IMR-90 (cell line): ENCODE measurements at regions not wholly inside any gene's neighbourhood (a gene's known extent, or its start where the extent isn't known, plus 50 kb on each side); places are given as distances from the start of the nearest gene placed in this dataset.

Source experiments
- ATAC-seq: fragments of 200-7000 bp; cut with Tn5 transposase; 2 replicates; pipeline ENCODE4 v1.9.1; 2020; ENCODE audit warnings: low read depth, mild to moderate bottlenecking, moderate library complexity
- BruUV-seq: library from RNA; stranded (reverse); fragments of 400-500 nt; replicated peaks from 2 replicates; lab custom pipeline; 2021; lab: Mats Ljungman, UMichigan
- CTCF ChIA-PET: fragments of 300-600 bp; formaldehyde crosslinking; extraction: SDS; loops from one replicate; lab custom pipeline; 2021; ENCODE audit warnings: antibody characterized with exemption; lab: Yijun Ruan, JAX
- POLR2A ChIA-PET: fragments of 300-600 bp; sonication (Branson Sonifier 250); formaldehyde crosslinking; loops from one replicate; lab custom pipeline; 2022; ENCODE audit warnings: antibody characterized with exemption; ENCODE audit not compliant: unreplicated experiment; lab: Charles Lee
- DNase-seq: peaks from one replicate; pipeline ENCODE4 v3.0.0; 2013
- H2AFZ ChIP-seq: replicated peaks from 2 replicates; pipeline ENCODE3; 2013; ENCODE audit warnings: low read length, mild to moderate bottlenecking; ENCODE audit not compliant: poor library complexity
- H2AK5ac ChIP-seq: 2 replicates; pipeline ENCODE4 v1.6.1; 2013; ENCODE audit warnings: low read depth, low read length, inconsistent platforms
- H2AK9ac ChIP-seq: replicated peaks from 2 replicates; pipeline ENCODE3; 2013; ENCODE audit warnings: mild to moderate bottlenecking, low read depth, low read length, moderate library complexity; ENCODE audit not compliant: poor library complexity
- H2BK120ac ChIP-seq: 2 replicates; pipeline ENCODE4 v1.6.1; 2013; ENCODE audit warnings: low read depth, low read length, inconsistent platforms
- H2BK15ac ChIP-seq: 3 replicates; pipeline ENCODE4 v1.6.1; 2013; ENCODE audit warnings: low read depth, low read length, inconsistent platforms
- H2BK20ac ChIP-seq: 2 replicates; pipeline ENCODE4 v1.6.1; 2013; ENCODE audit warnings: low read depth, mild to moderate bottlenecking, inconsistent platforms, low read length, moderate library complexity
- H2BK5ac ChIP-seq: 2 replicates; pipeline ENCODE4 v1.6.1; 2013; ENCODE audit warnings: mild to moderate bottlenecking, low read depth, low read length, inconsistent platforms; ENCODE audit not compliant: poor library complexity, severe bottlenecking
- H3K14ac ChIP-seq: replicated peaks from 2 replicates; pipeline ENCODE4 v1.6.1; 2013; ENCODE audit warnings: low read depth, low read length, inconsistent platforms
- H3K18ac ChIP-seq: 2 replicates; pipeline ENCODE4 v1.6.1; 2013; ENCODE audit warnings: low read depth, low read length, control low read depth
- H3K23ac ChIP-seq: 2 replicates; pipeline ENCODE4 v1.6.1; 2013; ENCODE audit warnings: low read depth, low read length, inconsistent platforms
- H3K27ac ChIP-seq: 2 replicates; pipeline ENCODE4 v1.5.1; 2013; ENCODE audit warnings: mild to moderate bottlenecking, control low read depth, low read length; ENCODE audit not compliant: insufficient read depth
- H3K27me3 ChIP-seq: 2 replicates; pipeline ENCODE4 v1.6.1; 2013; ENCODE audit warnings: low read length; ENCODE audit not compliant: control insufficient read depth, insufficient read depth
- H3K36me3 ChIP-seq: 2 replicates; pipeline ENCODE4 v1.6.1; 2013; ENCODE audit warnings: low read length, mixed read lengths; ENCODE audit not compliant: control insufficient read depth, insufficient read depth
- H3K4ac ChIP-seq: 2 replicates; pipeline ENCODE4 v1.6.1; 2013; ENCODE audit warnings: low read depth, low read length, inconsistent platforms
- H3K4me1 ChIP-seq: 2 replicates; pipeline ENCODE4 v1.6.1; 2013; ENCODE audit warnings: low read length, mixed read lengths; ENCODE audit not compliant: control insufficient read depth, insufficient read depth
- H3K4me2 ChIP-seq: 2 replicates; pipeline ENCODE4 v1.6.1; 2013; ENCODE audit warnings: low read depth, mild to moderate bottlenecking, control low read depth, low read length, moderate library complexity
- H3K4me3 ChIP-seq: 2 replicates; pipeline ENCODE4 v1.5.1; 2013; ENCODE audit warnings: low read depth, mild to moderate bottlenecking, control low read depth, low read length, moderate library complexity; ENCODE audit not compliant: insufficient read depth
- H3K56ac ChIP-seq: 2 replicates; pipeline ENCODE4 v1.6.1; 2013; ENCODE audit warnings: low read length, inconsistent platforms; ENCODE audit not compliant: insufficient read depth; ENCODE audit errors: extremely low read depth
- H3K79me1 ChIP-seq, 2 experiments: 2 replicates each; pipeline ENCODE4 v1.6.1; 2013; ENCODE audit warnings: low read length in 2 of 2, inconsistent platforms in 1 of 2, low read depth in 1 of 2
- H3K9ac ChIP-seq: 2 replicates; pipeline ENCODE4 v1.6.1; 2013; ENCODE audit warnings: low read depth, low read length, control low read depth
- H3K9me1 ChIP-seq: 2 replicates; pipeline ENCODE4 v1.6.1; 2013; ENCODE audit warnings: low read length, inconsistent platforms; ENCODE audit not compliant: insufficient read depth
- H3K9me3 ChIP-seq: 2 replicates; pipeline ENCODE4 v1.6.1; 2013; ENCODE audit warnings: low read length; ENCODE audit not compliant: control insufficient read depth, insufficient read depth
- H4K20me1 ChIP-seq: 2 replicates; pipeline ENCODE4 v1.6.1; 2013; ENCODE audit warnings: low read length, inconsistent platforms; ENCODE audit not compliant: insufficient read depth
- H4K5ac ChIP-seq: 2 replicates; pipeline ENCODE4 v1.6.1; 2013; ENCODE audit warnings: mild to moderate bottlenecking, low read depth, low read length, control low read depth
- H4K8ac ChIP-seq, 2 experiments: 2 replicates each; pipeline ENCODE4 v1.6.1; 2013; ENCODE audit warnings: low read depth in 2 of 2, low read length in 2 of 2, control low read depth in 1 of 2, inconsistent platforms in 1 of 2
- H4K91ac ChIP-seq: 2 replicates; pipeline ENCODE4 v1.6.1; 2013; ENCODE audit warnings: low read depth, low read length, inconsistent platforms; ENCODE audit not compliant: insufficient read depth
- BHLHE40 ChIP-seq: fragments of 150-350 bp; IDR thresholded peaks from 2 replicates; pipeline ENCODE4 v1.6.1; 2016; ENCODE audit warnings: mild to moderate bottlenecking, low read depth, low read length
- FOS ChIP-seq: fragments of 150-350 bp; IDR thresholded peaks from 2 replicates; pipeline ENCODE4 v1.6.1; 2016; ENCODE audit warnings: low read depth, low read length
- NFE2L2 ChIP-seq: fragments of 150-350 bp; IDR thresholded peaks from 2 replicates; pipeline ENCODE4 v1.6.1; 2016; ENCODE audit warnings: low read depth, mild to moderate bottlenecking, low read length
- POLR2A ChIP-seq: IDR thresholded peaks from 2 replicates; pipeline ENCODE4 v1.6.1; 2012; ENCODE audit warnings: mild to moderate bottlenecking, low read depth, low read length
- RAD21 ChIP-seq: IDR thresholded peaks from 2 replicates; pipeline ENCODE4 v1.6.1; 2012; ENCODE audit warnings: low read length, improper control_type of control experiment
- RCOR1 ChIP-seq: IDR thresholded peaks from 2 replicates; pipeline ENCODE4 v1.6.1; 2012; ENCODE audit warnings: mild to moderate bottlenecking, low read length, improper control_type of control experiment; ENCODE audit not compliant: insufficient replicate concordance
- SMC3 ChIP-seq: fragments of 150-350 bp; IDR thresholded peaks from 2 replicates; pipeline ENCODE4 v1.6.1; 2016; ENCODE audit warnings: low read depth, mild to moderate bottlenecking, antibody characterized with exemption, low read length, moderate library complexity
- WGBS, 2 experiments: methylation state at CpG; one replicate each; pipeline versions ENCODE4 v1.1.5 to v1.1.7; 2013; ENCODE audit warnings: missing lambda C conversion rate in 2 of 2; ENCODE audit not compliant: insufficient read length in 1 of 2; ENCODE audit errors: extremely low coverage in 2 of 2; 5-methylcytosine and 5-hydroxymethylcytosine counted together
- dilution Hi-C: fragments of 300-500 bp; cut with HindIII; formaldehyde crosslinking; loops from one replicate; pipeline ENCODE4 v1.14.3; 2018; ENCODE audit warnings: low sequenced_read_pairs; ENCODE audit not compliant: unreplicated experiment
- in situ Hi-C: fragments of 300-500 bp; cut with MboI; formaldehyde crosslinking; loops from 3 replicates; pipeline ENCODE4 v1.14.3; 2019; ENCODE audit warnings: low sequenced_read_pairs, inconsistent platforms, mixed read lengths
- intact Hi-C: fragments of 100-400 bp; cut with micrococcal nuclease; formaldehyde crosslinking; loops from 2 replicates; pipeline ENCODE4 v1.10.0; 2022
- TF ChIP-seq, protein P1 (sequence below): fragments of 150-350 bp; IDR thresholded peaks from 2 replicates; pipeline ENCODE4 v1.6.1; 2016; ENCODE audit warnings: low read depth, mild to moderate bottlenecking, low read length, moderate library complexity, borderline replicate concordance
- TF ChIP-seq, protein P2 (sequence below): conservative IDR thresholded peaks from 2 replicates; pipeline ENCODE4 v1.5.1; 2012; ENCODE audit warnings: mild to moderate bottlenecking, low read depth, low read length, improper control_type of control experiment

DNA sequence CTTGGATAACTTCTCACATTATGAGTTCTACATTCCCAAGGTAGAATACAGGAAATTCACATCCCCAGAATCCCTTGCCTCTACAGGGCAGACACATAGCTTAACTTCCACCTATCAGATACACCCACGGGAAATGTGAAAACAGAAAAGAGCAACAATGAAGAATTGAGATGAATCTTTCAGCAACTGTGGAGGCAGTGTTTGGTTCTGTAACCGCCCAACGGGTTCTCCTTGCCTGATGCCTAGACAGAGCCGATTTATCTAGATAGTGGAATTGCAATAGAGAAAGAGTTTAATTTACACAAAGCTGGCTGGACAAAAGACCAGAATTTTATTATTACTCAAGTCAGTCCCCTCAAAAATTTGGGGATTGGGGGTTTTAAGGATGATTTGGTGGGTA, 138.8 kb downstream of the MTPAP start:
- Histone ChIP-seq H3K4ac (no peak overlapping the region), H2BK120ac (no peak overlapping the region), H3K18ac (no peak overlapping the region), H3K9ac (no peak overlapping the region), H3K23ac (no peak overlapping the region), H3K27me3 (no peaks in the 10 kb centered on the region), H3K9me1 (peaks cover 7% of the 10 kb centered on the region; the same call in 1 of the 2 replicates), H2AK9ac (no peak overlapping the region), H3K56ac (no peak overlapping the region), H4K20me1 (no peaks in the 10 kb centered on the region), H3K14ac (no peak overlapping the region), H2AK5ac (no peak overlapping the region), H3K4me1 (peaks cover 8% of the 10 kb centered on the region), H2BK20ac (no peak overlapping the region), H3K4me3 (no peak overlapping the region), H4K8ac (no peak overlapping the region), H3K27ac (no peak overlapping the region), H2AFZ (no peak overlapping the region), H3K4me2 (no peak overlapping the region), H4K91ac (no peak overlapping the region), H4K5ac (no peak overlapping the region), H2BK15ac (no peak overlapping the region), H3K36me3 (no peaks in the 10 kb centered on the region), H3K9me3 (peaks cover 3% of the 10 kb centered on the region), H3K79me1 (no peaks in the 10 kb centered on the region), H2BK5ac (no peak overlapping the region)
- BruUV-seq, result no TSS peak
- in situ Hi-C loops (no loop called here), intact Hi-C loops (no loop called here), dilution Hi-C loops (no loop called here)
- DNase-seq (no peak), ATAC-seq (no peak)
- ChIA-PET POLR2A (no interaction called here), CTCF (interaction anchor here (0.8 kb wide), 1 partner anchor 11 kb away, joined by 3 read pairs; no protein-coding TSS in a partner anchor)
- WGBS, 2 experiments, result no CpG with 5 or more reads among the region's 4 CpGs
- TF ChIP-seq RAD21 (no peak), FOS (no peak), NFE2L2 (no peak), SMC3 (no peak), BHLHE40 (no peak), RCOR1 (no peak), POLR2A (no peak)
- TF ChIP-seq, protein P1, sequence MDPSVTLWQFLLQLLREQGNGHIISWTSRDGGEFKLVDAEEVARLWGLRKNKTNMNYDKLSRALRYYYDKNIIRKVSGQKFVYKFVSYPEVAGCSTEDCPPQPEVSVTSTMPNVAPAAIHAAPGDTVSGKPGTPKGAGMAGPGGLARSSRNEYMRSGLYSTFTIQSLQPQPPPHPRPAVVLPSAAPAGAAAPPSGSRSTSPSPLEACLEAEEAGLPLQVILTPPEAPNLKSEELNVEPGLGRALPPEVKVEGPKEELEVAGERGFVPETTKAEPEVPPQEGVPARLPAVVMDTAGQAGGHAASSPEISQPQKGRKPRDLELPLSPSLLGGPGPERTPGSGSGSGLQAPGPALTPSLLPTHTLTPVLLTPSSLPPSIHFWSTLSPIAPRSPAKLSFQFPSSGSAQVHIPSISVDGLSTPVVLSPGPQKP, result no peak
- TF ChIP-seq, protein P2, sequence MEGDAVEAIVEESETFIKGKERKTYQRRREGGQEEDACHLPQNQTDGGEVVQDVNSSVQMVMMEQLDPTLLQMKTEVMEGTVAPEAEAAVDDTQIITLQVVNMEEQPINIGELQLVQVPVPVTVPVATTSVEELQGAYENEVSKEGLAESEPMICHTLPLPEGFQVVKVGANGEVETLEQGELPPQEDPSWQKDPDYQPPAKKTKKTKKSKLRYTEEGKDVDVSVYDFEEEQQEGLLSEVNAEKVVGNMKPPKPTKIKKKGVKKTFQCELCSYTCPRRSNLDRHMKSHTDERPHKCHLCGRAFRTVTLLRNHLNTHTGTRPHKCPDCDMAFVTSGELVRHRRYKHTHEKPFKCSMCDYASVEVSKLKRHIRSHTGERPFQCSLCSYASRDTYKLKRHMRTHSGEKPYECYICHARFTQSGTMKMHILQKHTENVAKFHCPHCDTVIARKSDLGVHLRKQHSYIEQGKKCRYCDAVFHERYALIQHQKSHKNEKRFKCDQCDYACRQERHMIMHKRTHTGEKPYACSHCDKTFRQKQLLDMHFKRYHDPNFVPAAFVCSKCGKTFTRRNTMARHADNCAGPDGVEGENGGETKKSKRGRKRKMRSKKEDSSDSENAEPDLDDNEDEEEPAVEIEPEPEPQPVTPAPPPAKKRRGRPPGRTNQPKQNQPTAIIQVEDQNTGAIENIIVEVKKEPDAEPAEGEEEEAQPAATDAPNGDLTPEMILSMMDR, result no peak
